COLO668 (cell line): ENCODE measurements at regions not wholly inside any gene's neighbourhood (a gene's known extent, or its start where the extent isn't known, plus 50 kb on each side); places are given as distances from the start of the nearest gene placed in this dataset.

Experiments used
- DNase-seq: peaks from one replicate; lab custom pipeline; 2025; ENCODE audit not compliant: unreplicated experiment; lab: John Stamatoyannopoulos, UW

DNA sequence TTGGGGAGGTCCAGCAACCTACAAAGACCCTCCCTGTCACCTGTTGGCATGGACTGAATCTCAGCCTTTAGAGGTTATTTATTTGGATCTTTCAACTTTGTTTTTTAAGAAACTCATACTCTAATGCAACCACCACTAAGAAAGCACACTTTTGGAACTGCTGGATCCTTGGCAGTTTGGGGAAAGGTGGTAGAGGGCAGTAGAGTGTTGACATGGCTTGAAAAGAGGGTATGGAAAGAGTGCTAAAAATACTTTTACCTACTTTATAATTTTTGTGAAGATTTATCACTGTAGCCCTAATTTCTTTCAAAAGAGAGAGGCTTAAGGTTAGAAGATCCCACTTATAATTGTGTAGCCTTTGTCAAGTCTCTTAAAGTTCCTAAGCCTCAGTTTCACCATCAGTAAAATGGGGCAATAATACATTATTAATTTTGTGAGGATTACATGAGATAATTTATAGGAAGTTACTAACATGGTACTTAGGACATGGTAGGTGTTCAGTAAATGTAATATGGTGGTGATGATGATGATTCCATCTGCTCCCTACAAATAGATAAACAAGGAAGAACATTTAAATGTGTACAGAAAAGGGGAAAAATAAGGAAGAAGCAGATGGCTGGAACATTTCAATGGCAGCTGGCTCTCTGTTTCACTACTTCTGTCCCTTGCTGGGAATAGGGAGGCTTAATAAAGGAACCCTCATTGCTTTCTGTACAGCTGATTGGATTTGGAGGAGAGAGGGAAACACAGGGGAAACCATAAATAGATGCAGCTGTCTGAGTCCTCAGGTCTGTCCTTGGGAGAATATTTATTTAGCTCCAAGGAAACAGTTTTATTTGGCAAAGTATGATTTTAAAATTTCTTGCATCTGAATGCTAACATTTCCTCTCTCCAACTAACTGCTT, 208.4 kb upstream of the ADAMTS9 start:
- DNase-seq: no peak

DNA sequence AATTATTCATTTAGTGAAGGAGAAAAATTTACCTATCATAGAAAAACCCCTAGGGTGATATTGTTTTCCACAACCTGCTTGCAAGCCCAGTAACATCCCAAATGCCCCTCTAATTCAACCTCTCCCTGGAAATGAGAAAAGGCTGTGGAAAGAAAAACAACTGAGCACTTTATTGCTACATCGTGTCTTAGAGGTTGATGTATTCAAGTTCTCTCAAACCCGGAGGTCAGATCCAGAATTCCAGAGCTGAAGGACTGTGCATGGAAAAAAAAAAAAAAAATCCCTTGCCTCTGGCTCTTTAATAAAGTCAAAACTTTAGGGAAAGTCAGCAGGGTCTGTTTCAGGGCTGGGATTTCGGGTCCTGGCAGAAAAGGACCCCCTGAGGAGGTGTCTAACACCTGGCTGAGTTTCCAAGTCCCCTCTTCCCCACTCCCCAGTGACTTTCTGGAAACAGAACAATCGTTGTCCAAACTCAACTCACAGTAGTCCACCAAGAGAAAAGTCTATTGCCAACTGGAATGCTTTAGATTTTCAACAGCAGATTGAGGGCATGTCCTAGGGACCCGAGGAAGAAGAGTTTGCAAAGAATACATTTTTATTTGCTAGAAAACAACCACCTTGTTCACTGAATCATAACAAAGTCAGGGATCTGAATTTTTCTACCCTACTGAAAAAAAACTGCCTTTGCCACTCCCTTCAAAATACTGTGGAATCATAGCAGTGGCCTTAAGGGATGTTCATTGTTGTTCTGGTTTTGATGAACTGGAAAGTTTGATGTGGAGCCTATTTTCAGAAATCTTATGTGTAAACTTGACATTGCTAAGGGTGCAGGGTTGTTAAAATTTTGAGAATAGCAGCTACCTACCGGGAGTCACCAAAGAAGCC, 207.5 kb upstream of the ADAMTS9 start:
- DNase-seq: no peak

DNA sequence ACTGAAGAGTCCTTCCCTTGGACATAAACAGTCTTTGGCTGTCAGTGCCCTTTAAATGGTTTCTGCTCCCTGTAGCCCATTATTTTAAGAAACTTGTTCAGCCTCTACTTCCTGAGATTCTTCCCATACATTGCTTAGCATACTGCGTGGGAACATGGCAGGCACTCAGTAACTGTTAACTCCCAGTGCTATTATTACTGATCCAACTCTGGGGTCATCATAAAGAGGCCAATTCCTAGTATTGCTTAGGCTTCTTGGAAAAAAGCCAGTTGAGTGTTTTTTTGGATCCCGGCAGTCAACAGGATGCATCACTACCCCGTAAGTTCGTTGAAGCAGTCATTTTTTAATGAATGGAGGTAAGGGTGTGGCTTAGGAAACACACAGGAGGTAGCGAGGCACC, 206.2 kb upstream of the ADAMTS9 start:
- no peak for DNase-seq

DNA sequence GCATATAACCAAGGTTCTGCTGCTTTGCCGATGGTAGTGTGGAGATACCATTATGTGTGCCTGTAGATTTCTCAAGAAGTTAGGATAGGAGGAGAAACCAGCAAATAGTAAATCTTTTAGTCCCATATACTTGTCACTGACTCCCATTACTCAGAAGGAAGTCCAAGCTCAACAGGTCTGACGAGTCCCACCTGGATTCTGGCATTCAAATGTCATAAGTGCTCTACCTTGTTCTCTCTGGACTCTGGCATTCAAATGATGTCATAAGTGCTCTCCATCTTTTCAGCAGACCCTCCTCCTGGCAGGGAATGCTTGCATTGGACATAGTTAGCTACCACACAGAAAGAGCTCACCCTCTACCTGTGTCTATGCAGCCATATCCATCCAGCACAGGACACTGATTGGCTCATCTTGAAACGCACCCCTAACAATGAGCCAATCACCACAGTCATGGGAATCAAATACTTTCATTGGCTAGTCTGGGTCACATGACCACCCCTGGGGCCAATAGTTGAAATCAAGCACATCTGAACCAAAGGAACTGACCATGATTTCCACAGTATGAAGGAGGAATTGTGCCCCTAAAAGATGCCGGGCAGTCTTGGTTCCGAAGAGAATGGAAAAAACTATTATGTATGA, 205.0 kb upstream of the ADAMTS9 start:
- DNase-seq: no peak

DNA sequence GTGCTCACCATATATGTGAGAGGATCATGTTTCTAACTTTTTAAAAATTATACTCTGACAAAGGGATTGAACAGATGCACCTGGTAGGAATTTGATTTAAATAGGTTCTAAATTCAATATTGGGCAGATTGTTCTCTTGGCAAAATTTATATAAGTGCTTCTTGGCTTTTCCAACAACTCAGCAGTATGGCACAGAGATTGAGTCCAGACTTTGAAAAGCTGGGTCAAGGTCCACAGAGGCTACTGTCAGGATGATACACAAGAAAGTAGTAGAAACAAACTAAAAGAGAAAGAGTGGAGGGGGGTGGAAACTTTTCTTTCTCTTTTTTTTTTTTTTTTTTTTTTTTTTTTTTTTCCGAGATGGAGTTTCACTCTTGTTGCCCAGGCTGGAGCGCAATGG, 203.2 kb upstream of the ADAMTS9 start:
- no peak for DNase-seq

DNA sequence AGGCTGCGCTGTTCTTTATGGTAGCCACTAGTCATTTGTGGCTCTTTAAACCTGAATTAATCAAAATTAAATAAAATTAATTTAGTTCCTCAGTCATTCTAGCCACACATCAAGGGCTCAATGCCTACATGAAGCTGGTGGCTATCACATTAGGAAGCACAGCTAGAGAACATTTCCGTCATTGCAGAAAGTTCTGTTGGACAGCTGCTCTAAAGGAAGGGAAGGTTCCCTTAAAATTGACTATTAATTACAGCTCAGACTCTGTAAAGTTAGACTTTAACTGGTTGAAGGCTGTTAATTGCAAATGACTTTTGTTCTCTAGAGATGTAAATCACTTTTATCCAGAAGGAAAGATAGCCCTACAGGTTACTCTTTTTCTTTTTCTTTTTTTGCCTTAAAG, 202.7 kb upstream of the ADAMTS9 start:
- no peak for DNase-seq

DNA sequence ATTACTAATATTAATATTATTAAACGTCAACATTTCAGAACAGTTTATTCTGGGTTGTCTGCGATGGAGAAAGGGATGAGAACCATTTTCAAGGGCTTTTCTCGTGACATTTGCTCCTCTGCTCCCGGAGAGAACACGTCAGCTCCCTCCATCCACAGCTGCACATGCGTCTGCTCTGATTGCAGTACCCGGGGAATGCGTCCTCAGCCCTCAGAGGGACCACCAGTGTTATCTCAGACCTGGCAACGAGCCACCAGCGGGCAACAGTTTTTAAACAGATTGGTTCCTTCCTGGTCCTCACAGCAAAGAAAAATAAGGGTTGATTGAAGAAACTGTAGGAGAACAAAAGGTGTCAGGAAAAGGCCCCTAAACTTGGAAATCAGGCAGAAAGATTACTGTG, 202.2 kb upstream of the ADAMTS9 start:
- DNase-seq: no peak

DNA sequence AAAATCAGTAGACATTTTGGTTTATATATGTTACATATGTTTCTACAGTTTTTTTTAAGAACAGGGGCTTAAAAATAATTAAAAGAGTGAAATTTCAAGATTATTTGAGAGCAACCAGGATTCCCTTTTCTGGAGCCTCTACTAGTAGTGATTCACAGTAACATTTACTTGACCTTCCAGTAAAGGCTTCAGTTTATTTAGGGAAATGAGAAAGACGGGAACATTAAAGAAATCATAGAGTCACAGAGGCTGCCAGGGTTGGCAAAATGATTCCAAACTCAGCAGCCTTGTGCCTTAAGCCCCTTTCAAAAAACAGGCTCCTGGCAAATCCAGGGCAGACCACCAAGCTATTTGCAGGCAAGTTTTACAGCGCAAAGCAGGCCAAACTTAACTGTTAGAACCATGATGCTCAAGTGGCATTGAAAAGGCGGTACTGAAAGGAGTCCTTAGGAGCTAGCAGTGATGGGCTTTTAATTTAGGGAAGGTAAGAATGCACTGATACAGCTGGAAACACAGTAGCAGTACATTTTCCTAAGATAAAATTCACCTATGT, 201.1 kb upstream of the ADAMTS9 start:
- no peak for DNase-seq

DNA sequence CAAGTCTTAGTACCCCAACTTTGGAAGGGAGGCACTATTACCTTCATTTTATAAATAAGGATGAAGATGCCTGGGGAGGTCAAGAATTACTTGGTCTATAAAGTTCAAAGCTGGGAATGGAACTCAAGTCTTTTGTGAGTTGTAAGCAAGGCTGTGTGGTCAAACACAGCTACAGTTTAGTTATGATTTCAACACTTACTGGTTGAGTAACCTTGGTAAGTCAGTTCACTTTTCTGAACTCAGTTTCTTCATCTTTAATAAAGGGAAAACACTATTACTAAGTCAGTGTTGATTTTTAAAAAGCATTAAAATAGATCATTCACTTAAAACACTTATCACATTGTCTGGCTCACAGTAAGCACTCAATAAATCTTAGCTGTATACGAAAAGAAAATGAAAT, 200.4 kb upstream of the ADAMTS9 start:
- DNase-seq: no peak

DNA sequence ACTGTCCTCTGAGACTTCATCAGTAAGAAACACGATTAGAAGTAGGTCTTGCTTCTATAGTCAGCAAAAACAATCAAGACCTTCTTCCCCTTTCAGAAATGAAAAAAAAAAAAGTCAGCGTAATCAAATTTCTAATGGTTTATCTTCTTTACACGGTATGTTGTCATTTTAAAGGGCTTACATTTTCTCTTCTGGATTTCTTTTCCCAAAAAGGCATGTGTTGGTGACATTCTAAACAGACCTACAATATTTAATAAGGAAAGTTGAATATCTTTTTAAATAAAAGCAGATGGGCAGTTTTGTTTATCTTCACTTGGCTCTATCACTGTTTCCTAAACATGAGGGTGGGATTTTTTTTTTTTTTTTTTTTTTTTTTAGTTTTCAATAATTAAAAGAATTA, 197.3 kb upstream of the ADAMTS9 start:
- no peak for DNase-seq

DNA sequence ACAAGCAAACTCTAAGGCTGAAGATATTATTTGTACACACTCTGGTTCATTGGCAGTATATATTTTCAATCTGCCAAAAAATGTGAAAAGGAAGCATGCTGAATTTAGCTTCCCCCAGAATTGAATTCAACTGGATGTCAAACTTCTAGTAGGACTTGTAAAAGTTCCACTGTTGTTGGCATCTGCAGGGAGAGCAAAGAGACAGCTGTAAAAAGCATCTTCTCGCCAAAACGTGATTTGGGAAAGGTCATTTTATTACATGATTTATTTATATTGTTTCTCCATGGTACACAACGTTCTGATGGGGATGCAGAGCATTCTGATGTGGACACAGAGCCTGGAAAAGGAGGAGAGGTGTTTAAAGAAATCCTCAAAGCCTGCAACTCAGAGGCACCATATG, 196.7 kb upstream of the ADAMTS9 start:
- no peak for DNase-seq

DNA sequence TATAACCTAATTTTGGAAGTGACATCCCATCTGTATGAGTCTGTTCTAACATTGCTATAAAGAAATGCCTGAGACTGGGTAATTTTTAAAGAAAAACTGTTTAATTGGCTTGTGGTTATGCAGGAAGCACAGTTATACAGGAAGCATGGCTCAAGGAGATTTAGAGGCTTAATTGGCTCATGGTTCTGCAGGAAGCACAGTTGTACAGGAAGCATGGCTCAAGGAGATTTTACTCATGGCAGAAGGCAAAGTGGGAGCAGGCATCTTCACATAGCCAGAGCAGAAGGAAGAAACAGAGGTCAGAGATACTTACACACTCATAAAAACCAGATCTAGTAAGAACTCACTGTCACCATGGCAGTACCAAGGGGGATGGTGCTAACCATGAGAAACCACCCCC, 193.1 kb upstream of the ADAMTS9 start:
- DNase-seq: no peak

DNA sequence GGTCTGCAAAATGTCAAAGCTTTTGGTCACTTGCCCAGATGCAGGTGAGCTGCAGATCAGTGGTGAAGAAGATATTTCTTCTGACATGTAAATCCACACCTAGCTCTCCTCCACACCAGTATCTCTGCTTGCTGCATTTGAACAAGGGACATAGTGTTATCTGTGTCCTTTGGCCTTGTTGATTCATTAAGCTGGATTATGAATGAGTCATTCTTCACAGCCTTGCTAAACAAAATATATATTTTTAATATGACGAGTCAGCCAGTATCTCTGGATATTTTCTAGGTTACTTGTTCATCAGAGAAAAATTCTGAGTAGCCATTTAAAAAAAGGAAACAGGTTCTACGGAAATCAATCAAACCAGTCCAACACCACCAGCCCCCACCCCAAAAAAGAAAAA, 190.6 kb upstream of the ADAMTS9 start:
- no peak for DNase-seq

DNA sequence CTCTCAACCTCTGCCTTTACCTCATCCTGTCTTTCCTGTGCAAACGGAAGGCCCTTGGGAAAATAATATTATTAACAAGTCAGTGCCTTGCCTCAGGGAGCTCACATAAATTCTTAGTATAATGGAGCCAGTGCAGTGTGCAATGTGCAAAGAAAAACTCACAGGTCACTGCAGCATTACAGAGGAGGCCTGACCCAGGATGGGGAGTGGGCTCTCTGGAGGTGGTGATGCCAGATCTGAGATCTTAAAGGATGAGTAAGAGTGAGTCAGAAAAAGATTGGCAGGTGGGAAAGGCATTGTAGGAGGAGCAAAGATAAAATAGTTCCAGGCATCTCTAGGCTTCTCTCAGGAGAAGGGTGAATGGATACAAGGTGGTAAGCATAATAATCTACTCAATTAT, 185.6 kb upstream of the ADAMTS9 start:
- no peak for DNase-seq

DNA sequence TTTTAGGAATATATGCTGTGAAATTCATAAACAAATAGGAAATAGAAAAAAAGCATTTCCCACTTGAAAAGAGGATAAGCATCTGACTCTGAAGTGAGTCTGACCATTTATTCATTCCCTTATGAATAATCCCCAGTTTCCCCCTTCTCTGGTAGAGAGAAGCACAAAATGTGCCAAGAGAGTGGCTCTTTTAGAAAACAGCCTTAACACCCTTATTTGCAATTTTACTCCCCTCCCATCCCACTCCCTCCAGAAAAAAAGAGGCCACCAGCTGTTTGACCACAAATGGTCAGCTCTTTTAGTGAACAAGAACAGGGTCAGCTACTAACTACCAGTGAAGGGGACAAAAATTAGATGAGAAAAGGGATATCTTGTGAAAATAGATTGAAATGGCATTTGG, 184.5 kb upstream of the ADAMTS9 start:
- no peak for DNase-seq

DNA sequence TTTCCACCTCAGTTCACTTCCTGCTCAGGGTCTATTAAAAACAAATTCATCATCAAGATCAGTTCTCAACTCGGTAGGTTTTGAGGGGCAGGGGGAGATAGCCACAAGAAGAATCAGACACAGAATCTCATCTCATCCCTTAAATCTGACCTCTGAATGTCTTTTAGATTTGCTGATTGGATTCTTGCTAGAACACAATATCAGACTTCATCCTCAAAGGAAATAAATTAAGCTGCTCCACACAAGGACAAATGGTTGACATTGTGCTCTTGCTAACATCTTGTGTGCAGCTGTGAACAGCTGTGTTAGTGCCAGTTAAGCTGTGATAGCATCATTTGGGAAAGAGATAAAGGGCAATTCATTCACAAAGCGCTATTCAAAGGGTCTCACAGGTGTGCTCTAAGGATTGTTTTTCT, 184.0 kb upstream of the ADAMTS9 start:
- DNase-seq: no peak

DNA sequence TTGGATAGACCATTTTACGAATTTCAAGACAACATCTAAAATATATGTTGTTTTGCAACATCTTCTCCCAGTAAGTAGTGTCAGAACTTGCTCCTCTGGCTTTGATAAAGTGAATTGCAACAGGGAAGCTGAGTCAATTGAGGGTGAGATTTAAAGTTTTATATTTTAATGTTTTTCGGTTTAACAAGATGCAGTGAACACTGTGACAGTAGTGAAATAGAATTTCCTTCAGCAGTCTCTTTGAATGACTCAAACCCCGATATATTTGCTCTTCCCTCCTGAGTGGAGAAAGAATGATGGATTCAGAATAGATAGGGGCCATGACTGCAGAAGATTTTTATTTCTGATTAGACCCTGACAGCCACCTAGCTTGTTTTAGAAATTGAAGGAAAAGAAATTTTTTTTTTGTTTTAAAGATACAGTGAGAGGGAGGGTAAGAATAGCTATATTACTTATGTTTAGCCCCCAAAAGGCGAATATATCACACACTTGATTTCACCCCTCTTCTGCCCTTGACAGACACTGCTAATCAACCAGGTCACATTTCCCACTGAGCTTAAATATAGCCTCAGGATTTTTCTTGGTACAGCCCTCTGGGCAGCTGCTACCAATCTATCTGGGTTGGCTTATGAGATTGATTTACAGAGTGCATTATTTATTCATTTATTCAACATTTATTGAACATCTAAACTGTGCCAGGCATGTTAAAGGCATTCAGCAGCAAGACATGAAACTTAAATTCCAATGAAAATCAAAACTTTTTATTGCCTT, 183.3 kb upstream of the ADAMTS9 start:
- no peak for DNase-seq

DNA sequence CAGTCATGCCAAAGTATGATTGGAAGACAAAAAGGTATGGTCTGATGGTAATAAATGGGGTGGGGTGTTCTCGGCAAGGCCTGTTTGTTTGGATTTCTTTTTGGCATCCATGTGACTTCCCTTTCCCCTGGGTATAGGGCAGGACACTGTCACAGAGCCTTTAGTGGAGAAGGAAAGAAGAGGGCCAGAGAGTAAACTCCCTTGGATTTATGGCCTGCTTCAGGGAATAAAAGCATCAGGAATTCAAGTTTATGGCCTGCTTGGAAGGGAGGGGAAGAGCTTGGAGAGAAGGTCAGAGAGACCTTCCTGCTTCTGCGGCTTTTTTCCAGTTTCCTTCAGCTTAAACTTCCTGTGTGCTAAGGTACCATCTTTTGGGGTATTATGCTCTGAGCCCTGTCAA, 179.4 kb upstream of the ADAMTS9 start:
- DNase-seq: no peak

DNA sequence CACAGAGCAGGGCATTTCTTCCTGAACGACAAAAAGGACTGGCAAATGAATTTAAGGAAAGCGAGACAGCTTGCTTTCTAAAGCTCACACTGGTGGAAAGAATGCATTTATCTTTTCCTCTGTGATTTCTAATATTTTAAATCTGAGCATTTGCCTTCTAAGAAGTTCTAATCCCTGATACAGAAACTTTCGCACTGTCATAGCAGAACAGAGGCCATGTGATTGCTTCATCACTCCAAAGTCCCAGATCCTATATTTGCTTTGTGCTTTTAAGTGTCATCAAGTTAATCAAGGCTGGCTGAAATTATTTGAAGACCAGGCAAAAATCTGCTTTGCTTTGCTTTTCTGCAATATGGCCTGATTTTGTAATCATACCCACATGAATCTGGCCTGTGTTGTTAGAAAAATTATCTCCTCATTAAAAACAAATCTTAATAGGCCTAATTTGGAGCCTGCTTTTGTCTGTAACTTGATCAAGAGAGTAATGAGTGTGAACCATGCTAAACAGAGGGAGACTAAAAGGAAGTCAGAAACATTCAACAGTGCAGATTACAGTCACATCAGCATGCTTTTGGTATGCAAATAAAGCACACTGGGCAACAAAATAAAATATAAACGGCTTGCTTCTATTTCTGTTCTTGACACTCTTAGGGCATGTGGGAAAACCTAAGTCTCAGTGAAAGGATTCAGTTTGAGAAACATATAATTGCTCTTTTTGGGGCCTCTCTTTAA, 178.2 kb upstream of the ADAMTS9 start:
- DNase-seq: no peak
